ENCODE measurements at regions not wholly inside any gene's neighbourhood (a gene's known extent, or its start where the extent isn't known, plus 50 kb on each side); places are given as distances from the start of the nearest gene placed in this dataset.

GRCh38 chr17:79533116-79533515 is 77.7 kb downstream of the RBFOX3 start:
- H3K36me3 Mint-ChIP-seq, result no peaks in the 10 kb centered on the region
- H3K4me3 Mint-ChIP-seq, result no peak overlapping the region
- H3K9me3 Mint-ChIP-seq, result no peaks in the 10 kb centered on the region
- peaks cover 13% of the 10 kb centered on the region for H3K4me1 Mint-ChIP-seq
- TF ChIP-seq, protein P1, sequence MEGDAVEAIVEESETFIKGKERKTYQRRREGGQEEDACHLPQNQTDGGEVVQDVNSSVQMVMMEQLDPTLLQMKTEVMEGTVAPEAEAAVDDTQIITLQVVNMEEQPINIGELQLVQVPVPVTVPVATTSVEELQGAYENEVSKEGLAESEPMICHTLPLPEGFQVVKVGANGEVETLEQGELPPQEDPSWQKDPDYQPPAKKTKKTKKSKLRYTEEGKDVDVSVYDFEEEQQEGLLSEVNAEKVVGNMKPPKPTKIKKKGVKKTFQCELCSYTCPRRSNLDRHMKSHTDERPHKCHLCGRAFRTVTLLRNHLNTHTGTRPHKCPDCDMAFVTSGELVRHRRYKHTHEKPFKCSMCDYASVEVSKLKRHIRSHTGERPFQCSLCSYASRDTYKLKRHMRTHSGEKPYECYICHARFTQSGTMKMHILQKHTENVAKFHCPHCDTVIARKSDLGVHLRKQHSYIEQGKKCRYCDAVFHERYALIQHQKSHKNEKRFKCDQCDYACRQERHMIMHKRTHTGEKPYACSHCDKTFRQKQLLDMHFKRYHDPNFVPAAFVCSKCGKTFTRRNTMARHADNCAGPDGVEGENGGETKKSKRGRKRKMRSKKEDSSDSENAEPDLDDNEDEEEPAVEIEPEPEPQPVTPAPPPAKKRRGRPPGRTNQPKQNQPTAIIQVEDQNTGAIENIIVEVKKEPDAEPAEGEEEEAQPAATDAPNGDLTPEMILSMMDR (IDR thresholded peaks at IDR 0.05; ENCODE audit: unreplicated experiment), result no peak
- no peak overlapping the region for H3K27ac Mint-ChIP-seq
- peaks cover 22% of the 10 kb centered on the region for H3K27me3 Mint-ChIP-seq (ENCODE audit: low read depth)
- no peak for DNase-seq (ENCODE audit: low spot score in 2 of 2, unreplicated experiment in 2 of 2)

DNA sequence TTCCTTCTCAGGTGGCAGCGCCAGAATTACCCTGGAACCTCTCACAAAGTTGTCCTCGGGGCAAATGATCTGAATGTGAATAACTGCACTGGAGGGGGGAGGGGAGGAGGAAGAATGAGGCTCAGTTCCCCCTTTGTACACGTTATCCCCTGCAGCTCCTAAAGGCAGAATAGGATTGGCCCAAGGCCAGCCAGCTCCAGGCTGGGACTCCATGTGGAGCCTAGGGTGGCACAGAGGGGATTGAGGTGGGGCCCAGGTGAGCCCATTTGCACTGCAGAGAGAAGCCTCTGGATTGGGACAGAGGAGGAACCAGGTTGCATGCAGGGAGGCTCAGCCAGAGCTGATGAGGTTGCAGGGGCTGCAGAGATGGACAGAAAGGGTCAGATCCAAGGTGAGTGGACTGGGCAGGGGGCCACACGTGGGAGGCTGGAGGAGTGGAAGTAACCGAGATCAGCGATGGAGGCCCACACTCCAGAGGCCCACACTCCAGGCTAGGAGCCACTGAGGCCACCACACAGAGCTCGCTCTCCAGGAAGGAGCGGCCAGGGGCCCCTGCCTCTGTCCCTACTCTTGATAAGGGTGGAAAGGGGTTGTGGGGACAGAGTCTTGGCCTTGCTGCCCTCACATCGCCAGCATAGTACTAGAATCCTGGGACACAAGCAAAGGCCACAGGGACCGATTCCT is 78.6 kb downstream of the RBFOX3 start:
- H3K4me1 Mint-ChIP-seq, result peaks cover 13% of the 10 kb centered on the region
- TF ChIP-seq, protein P1 (IDR thresholded peaks at IDR 0.05; ENCODE audit: unreplicated experiment), result no peak
- no peaks in the 10 kb centered on the region for H3K9me3 Mint-ChIP-seq
- no peak overlapping the region for H3K4me3 Mint-ChIP-seq
- H3K27ac Mint-ChIP-seq, result no peak overlapping the region
- peaks cover 23% of the 10 kb centered on the region for H3K27me3 Mint-ChIP-seq (ENCODE audit: low read depth)
- H3K36me3 Mint-ChIP-seq, result no peaks in the 10 kb centered on the region
- no peak for DNase-seq (ENCODE audit: low spot score in 2 of 2, unreplicated experiment in 2 of 2)

- Mint-ChIP-seq H3K4me1 (peaks cover 13% of the 10 kb centered on the region), H3K27ac (no peak overlapping the region), H3K36me3 (no peaks in the 10 kb centered on the region), H3K4me3 (no peak overlapping the region), H3K27me3 (ENCODE audit: low read depth) (peaks cover 29% of the 10 kb centered on the region), H3K9me3 (no peaks in the 10 kb centered on the region)
- DNase-seq (ENCODE audit: low spot score in 2 of 2, unreplicated experiment in 2 of 2), result no peak
- TF ChIP-seq, protein P1 (IDR thresholded peaks at IDR 0.05; ENCODE audit: unreplicated experiment), result no peak
Measured at GRCh38 chr17:79531191-79532095, 79.4 kb downstream of the RBFOX3 start.

DNA sequence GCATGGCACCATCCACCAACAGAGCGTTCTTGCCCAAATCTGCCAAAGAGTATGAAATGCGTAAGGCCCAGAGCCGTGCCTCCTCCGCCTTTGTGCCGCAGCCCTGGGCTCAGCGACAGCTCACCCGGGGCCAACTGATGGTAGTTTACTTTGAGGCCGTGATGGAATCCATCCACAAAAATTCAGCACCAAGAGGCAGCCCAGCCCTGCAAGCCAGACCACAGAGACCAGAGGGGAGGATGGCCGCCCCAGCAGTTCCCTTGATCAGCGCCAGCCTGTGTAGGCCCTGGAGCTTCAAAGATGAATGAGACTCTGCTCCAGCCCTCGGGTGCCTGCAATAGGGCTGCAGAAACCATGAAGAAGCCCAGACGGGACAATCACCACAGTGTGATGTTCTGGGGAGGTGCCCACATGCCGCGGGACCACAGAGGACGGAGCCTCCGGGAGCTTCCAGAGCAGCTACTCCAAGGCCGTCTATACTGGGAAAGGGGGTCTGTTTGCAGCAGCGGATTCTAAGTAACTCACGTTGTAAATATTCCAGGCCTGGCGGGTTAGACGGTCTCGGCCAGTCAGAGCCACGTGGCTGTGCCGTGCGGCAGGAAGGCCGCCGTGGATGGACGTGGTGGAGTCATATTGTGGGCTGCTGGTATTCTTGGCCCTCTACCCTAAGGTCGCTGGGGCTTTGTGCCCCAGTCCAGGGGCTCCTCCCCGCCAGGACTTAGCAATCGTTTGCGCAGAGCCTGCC is 80.3 kb downstream of the RBFOX3 start:
- H3K27ac Mint-ChIP-seq, result no peak overlapping the region
- DNase-seq (ENCODE audit: low spot score in 2 of 2, unreplicated experiment in 2 of 2), result no peak
- TF ChIP-seq, protein P1 (IDR thresholded peaks at IDR 0.05; ENCODE audit: unreplicated experiment), result no peak
- peaks cover 16% of the 10 kb centered on the region for H3K4me1 Mint-ChIP-seq
- H3K9me3 Mint-ChIP-seq, result no peaks in the 10 kb centered on the region
- peaks cover 37% of the 10 kb centered on the region for H3K27me3 Mint-ChIP-seq (ENCODE audit: low read depth)
- H3K4me3 Mint-ChIP-seq, result no peak overlapping the region
- H3K36me3 Mint-ChIP-seq, result no peaks in the 10 kb centered on the region

DNA sequence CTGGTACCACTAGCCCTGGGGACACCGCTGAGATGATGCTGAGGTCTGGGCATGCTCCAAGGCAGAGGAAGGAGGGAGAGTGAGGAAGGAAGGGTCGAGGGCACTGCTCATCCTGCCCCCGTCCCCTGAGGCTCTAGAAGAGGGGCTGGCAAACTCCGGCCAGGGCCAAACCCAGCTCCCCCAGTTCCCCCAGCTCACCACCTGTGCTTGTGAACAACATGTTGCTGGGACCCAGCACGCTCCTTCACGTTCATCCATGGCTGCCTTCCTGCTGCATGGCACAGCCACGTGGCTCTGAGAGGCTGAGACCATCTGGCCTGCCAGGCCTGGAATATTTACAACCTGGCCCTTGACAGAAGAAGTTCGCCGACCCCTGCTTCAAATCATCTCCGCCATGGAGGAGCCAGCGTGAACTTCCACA is 81.2 kb downstream of the RBFOX3 start:
- TF ChIP-seq, protein P1 (IDR thresholded peaks at IDR 0.05; ENCODE audit: unreplicated experiment), result no peak
- no peaks in the 10 kb centered on the region for H3K9me3 Mint-ChIP-seq
- H3K36me3 Mint-ChIP-seq, result no peaks in the 10 kb centered on the region
- no peak for DNase-seq (ENCODE audit: low spot score in 2 of 2, unreplicated experiment in 2 of 2)
- no peak overlapping the region for H3K4me3 Mint-ChIP-seq
- peaks cover 19% of the 10 kb centered on the region for H3K4me1 Mint-ChIP-seq
- peaks cover 42% of the 10 kb centered on the region for H3K27me3 Mint-ChIP-seq (ENCODE audit: low read depth)
- no peak overlapping the region for H3K27ac Mint-ChIP-seq
